ENCODE measurements at regions not wholly inside any gene's neighbourhood (a gene's known extent, or its start where the extent isn't known, plus 50 kb on each side); places are given as distances from the start of the nearest gene placed in this dataset.
"Not testable (repeated sequence)": the region's sequence is repeated elsewhere in the genome, so short reads cannot be mapped to it uniquely, and the experiment has no call there.

DNA sequence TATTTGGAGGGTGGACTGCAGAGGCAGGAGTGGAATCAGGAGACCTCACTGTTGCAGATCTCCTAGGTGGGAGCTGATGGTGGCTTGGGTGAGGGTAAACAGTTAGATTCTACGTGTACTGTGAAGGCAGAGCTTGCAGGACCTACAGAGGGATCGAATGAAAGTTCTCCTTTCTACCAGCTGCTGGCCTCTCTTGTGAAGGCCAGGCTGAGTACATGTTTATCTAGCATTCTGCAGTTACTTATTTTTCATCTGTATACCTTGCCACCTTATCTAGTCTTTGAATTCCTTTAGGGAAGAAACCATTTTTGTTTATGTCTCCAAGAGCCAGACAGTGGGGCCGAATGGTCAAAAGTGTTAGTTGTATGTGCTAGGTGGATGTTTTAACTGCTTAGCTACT is 57.6 kb downstream of the PTTG1 start:
- DNase-seq (ENCODE audit: low read depth in 3 of 3, low spot score in 2 of 3) = no peak

DNA sequence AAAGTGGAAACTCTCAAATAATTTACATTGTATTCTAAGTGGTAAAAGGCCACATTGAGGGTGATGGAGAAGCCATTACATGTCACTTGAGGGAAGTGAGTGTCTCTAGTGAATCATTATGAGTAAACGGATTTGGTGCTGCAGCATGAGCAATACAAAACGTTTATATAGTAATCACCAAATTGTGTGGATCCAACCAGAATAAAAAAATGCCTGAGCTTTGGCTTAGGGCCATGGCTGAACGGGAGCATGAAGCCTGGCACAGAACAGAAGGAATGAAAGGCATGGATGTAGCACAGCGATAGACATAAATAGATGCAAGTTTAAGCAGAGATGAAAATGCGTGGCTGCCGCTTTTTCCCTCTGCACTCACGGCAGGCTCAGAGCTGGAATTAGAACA is 58.3 kb downstream of the PTTG1 start:
- no peak for DNase-seq (ENCODE audit: low read depth in 3 of 3, low spot score in 2 of 3)

DNA sequence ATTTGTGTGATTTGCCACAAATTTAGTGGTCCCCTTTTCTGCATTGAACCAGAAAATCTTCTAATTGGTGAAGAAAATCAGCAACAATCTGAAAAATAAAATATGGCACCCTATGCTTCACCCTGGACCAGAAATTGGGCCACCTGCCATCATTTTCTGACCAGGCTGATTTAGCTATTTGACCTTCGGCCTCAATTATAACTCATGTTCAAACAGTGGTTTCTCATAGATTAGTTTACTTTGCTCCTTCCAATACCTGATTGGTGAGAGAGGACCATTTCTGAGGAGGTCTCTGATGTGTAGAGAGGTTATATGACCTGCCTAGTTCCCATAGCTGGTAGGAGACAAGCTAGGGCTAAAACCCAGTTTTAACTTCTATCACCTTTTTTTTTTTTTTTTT is 59.0 kb downstream of the PTTG1 start:
- DNase-seq (ENCODE audit: low read depth in 3 of 3, low spot score in 2 of 3) = no peak

DNA sequence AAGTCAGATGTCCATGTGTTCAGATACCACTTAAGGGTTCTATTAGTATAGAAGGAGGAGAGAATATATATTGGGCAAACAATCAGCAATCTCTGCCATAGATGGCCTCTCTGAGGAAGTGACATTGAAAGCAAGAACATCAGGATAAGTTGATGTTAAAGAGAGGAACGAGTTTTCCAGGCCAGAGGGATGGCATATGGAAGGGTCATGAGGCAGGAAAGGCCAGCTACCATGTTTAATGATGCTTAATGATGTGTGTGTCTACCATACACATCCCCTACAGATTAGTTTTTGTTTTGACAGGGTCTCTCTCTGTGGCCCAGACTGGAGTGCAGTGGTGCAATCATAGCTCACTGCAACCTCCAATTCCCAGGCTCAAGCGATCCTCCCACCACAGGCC is 63.0 kb downstream of the PTTG1 start:
- no peak for DNase-seq (ENCODE audit: low read depth in 3 of 3, low spot score in 2 of 3)

DNA sequence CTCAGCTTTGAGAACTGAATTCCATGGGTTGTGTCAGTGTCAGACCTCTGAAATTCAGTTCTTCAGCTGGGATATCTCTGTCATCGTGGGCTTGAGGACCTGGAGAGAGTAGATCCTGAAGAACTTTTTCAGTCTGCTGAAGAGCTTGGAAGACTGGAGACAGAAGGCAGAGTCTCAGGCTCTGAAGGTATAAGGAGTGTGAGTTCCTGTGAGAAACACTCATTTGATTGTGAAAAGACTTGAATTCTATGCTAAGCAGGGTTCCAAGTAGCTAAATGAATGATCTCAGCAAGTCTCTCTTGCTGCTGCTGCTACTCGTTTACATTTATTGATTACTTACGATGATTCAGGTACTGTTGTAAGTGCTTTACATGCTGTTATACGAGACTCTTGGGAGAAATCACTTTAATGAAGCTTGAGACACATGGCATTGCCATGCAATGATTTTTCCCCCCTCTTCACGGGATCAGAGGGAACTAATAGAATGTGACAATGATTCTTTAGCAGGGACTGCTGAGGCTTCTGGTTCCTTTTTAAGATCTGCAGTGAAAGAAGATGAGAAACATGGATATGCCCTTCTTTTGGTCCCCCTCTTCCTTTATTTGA is 63.8 kb downstream of the PTTG1 start:
- DNase-seq (ENCODE audit: low read depth in 3 of 3, low spot score in 2 of 3) = no peak

DNA sequence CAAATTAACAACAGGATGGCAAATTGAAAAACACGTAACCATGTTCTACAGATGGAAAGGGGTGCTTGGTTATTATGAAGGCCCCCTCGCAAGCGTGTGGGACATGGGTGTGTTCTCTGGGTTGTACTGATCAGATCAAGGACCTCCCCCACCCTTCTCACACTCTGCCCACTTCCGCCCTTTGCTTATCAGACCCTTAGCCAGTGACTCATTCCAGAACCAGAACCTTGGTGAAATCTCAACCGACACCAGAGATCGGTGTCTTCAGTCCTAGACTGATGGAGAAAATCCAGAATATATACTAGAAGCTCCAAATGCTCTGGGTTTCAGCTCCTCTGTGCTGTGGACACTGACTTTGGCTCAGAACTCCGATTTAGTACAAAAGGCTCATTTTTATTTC is 64.9 kb downstream of the PTTG1 start:
- no peak for DNase-seq (ENCODE audit: low read depth in 3 of 3, low spot score in 2 of 3)

DNA sequence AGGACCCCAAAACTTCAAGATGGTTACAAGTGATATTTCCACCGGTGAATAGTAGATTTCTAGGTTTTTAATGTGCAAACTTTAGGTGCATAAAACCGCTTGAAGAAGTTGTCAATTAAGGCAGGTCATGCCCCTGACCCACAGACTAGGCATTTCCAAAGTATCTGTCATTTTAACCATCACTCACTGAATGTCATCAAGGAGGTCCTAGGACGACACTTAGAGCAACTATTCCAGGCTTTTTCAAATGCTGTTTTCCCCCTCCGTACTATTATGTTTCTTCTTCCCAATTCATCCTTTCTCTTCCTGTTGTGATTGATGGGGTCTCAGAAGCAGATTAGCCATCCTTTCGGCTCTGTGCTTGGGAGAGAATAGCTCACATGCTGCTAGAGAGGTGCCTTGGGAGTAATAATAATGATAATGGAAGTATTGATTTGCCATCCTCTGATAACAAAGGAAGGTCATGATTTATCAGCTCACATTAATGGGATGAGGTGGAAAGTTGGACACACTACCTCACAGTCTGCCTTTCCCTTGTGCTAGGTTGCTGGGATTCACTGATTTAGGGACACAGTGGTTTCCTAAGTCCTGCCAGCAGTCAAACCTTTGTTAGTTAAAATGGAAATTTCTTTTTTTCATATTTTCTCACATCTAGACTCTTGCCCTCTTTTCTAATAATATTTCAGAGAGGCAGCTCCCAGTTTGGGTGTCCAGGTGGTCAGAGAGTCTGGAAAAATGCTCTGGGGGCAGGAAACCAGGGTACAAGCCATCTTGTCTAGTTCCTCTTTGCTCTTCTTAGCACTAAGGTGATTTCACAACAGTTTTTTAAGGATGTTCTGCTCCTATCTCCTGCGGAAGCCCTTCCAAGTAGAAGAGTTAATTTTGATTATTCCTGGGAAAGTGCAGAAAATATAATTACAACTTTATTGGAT is 67.0 kb downstream of the PTTG1 start:
- no peak for DNase-seq (ENCODE audit: low read depth in 3 of 3, low spot score in 2 of 3)

DNA sequence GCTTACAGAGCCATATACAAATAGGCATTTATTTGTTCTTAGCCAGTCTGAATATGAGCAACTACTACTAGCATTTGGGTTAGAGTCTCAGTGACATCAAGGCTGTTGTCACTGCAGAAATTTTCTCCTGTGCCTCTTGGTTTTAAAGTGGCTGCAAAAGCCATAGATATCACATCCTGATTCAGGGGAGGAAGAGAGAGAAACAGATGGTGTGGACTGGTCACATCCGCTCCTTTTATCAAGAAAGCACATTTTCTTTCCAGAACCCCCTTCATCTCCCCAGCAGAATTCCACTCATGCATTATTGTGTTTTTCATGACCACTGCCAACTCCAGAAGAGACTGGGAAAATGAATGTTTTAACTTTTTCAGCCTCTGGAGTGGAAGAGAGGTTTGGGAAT is 69.8 kb downstream of the PTTG1 start:
- DNase-seq (ENCODE audit: low read depth in 3 of 3, low spot score in 2 of 3) = no peak

DNA sequence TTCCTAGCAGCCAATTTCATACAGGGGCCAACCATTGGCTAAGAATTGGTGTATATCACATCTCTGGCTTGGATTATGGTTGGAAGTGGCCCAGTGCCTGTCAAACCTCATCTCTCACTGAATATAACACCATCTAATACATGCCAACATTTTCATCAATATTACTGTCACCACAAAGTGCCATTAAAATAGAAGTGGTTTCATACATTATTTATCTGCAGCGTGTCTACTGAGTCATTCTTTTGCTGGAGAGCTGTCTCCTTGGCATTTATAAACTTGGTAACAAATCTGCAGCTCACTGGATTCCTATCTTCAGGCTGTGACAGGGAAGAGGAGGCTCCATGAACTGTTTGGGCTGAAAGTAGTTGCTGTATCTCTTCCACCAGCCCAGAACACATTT is 70.9 kb downstream of the PTTG1 start:
- no peak for DNase-seq (ENCODE audit: low read depth in 3 of 3, low spot score in 2 of 3)

DNA sequence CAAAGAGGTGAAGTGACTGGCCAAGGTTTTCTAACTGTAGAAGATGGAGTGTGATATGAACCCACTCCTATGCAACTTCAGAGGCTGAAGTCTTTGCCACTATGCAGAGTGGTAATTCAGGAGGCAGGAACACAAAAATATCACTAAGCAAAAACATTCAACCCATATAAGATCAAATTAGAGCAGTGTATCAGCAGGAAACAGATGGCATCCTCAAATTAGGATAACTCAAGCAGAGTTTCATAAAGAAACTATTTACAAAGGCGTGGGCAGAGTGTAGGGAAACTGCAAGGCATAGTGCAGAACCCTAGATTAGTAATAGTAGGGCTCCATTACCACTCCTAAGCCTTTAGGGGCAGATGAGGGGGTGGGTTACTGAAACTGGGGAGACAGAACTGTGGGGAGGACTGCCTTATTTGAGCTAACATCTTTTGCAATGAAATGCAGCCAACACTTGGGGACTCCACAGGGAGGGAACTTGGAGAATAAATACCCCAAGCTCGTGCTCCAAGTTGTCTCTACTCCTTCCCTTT is 72.2 kb downstream of the PTTG1 start:
- DNase-seq (ENCODE audit: low read depth in 3 of 3, low spot score in 2 of 3) = no peak

DNA sequence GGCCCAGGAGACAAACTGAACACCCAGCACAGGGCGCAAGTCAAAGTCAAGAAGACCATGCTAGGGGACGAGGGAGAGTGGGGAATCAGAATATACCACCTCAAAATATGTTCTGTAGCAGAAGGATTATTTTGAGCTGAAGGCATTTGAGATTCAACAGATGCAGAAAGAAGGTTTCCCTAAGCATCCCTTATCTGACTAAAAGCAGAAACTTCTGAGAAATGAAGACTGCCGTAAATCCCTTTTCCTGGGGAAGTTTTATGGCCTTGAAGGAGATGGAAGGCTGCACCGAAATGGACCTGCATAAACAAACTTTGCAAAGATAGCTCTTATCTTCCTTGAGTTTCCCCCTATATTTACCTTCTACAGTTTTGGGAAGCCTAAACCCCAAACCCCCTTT is 72.8 kb downstream of the PTTG1 start:
- no peak for DNase-seq (ENCODE audit: low read depth in 3 of 3, low spot score in 2 of 3)

DNA sequence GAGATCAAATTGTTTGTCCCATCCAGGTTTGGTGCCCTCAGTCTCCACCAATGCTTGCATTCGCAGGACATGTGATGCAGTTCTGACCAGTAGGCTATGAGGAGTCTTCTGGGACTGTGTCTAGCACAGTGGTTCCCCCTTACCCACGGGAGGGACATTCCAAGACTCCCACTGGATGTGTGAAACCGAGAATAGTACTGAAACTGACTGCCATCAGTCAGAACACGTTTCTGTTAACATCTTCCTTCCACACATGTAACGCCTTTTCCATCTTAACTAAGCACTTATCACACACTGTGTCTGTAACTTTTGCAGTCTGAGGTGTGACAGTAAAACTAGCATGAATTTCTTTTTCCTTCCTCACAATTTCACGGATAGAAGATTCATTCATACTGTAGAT is 74.7 kb downstream of the PTTG1 start:
- no peak for DNase-seq (ENCODE audit: low read depth in 3 of 3, low spot score in 2 of 3)

DNA sequence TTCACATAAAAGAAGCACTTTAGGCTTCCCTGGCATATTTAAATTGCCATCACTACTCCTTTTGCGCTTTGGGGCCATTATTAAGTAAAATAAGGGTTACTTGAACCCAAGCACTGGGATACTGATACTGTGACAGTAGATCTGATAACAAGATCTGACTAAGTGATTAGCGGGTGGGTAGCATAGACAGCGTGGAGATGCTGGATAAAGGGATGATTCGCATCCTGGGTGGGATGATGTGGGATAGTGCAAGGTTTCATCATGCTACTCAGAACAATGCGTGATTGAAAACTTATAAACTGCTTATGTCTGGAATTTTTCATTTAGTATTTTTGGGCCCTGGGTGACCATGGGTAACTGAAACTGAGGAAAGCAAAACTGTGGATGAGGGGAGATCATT is 75.1 kb downstream of the PTTG1 start:
- DNase-seq (ENCODE audit: low read depth in 3 of 3, low spot score in 2 of 3) = no peak

DNA sequence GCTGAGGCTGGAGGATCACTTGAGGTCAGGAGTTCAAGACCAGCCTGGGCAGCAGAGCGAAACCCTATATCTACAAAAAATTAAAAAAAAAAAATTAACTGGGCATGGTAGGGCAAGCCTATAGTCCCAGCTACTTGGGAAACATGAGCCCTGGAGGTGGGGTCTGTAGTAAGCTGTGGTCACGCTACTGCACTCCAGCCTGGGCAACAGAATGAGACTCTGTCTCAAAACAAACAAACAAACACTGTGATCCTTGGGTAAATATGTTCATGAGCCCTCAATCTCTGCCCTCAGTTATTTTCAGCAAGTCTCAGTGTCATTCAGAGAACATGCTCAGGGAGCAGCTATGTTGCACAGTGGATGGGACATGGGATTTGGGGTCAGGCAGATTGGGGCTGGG is 76.2 kb downstream of the PTTG1 start:
- DNase-seq (ENCODE audit: low read depth in 3 of 3, low spot score in 2 of 3) = no peak

DNA sequence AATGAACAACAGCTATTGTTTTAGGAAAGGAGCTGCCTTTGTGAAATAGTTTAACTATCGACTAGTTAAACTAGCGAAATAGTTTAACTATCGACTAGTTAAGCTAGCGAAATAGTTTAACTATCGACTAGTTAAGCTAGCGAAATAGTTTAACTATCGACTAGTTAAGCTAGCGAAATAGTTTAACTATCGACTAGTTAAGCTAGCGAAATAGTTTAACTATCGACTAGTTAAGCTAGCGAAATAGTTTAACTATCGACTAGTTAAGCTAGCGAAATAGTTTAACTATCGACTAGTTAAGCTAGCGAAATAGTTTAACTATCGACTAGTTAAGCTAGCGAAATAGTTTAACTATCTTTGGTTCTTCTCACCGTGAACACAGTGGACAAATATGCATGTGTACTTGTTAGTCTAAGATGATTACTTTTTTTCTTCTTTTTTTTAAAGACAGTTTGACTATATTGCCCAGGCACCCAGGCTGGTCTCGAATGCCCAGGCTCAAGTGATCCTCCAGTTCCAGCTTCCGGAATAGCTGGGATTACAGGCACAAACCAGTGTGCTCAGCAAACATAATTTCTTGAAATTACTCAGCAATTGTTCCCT is 76.9 kb downstream of the PTTG1 start:
- not testable (repeated sequence) for DNase-seq (ENCODE audit: low read depth in 3 of 3, low spot score in 2 of 3)

DNA sequence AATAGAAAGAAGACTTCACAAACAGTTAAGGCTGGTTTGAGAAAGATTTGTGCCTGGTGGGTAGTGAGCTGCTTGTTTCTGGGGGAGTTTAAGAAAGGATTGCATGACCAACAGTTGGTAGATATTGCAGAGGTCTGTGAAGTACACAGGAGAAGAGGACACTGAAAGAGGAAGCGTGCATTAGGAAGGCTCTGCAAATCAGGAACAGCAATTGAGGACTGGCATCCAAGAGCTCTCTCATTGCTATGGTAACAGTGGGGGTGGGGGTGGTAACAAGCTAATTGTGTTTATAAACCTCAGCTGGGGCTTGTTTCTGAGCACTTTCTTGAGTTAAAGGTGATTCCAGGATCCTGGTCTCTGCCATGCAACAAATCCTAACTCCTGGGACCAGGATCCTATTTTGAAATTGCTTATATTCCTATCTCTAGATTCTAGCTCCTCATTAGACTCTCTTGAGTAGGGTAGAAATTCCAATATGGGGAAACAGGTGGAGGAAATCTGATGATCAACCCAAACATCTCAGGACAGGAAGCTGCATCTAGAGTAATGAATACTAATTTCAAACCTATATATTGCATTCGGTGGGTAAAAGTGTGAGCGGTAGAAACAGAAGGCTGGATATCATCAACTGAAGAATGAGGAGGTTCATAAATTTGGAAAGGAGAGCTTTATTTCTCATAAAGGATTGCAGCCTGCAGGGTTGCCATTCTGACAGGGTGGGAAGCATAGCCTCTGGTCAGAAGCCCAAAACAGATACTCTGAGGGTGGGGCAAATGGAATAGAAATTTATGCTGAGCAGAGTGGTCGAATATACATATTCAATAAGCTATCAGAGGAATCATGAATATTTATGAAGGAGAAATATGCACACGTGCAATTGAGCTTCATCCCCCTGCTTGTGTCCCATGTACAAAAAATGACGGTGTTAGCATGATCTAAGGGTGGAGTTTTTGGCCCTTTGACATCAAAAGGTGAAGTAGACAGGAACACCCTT is 79.4 kb downstream of the PTTG1 start:
- no peak for DNase-seq (ENCODE audit: low read depth in 3 of 3, low spot score in 2 of 3)

DNA sequence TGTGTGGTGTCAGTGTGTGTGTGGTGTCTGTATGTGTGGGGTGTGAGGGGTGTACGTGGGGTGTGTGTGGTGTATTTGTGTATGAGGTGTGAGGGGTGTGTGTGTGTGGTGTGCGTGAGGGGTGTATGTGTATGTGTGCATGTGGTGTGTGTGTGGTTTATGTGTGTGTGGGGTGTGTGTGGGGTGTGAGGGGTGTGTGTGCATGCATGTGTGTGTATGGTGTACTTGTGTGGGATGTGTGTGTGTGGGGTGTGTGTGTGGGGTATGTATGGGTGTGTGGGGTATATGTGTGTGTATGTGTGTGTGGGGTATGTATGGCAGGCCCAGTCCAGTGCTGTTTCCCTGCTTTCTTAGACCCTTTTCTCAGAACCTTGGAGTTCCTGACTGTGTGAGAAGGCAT is 83.3 kb downstream of the PTTG1 start:
- DNase-seq (ENCODE audit: low read depth in 3 of 3, low spot score in 2 of 3) = no peak

DNA sequence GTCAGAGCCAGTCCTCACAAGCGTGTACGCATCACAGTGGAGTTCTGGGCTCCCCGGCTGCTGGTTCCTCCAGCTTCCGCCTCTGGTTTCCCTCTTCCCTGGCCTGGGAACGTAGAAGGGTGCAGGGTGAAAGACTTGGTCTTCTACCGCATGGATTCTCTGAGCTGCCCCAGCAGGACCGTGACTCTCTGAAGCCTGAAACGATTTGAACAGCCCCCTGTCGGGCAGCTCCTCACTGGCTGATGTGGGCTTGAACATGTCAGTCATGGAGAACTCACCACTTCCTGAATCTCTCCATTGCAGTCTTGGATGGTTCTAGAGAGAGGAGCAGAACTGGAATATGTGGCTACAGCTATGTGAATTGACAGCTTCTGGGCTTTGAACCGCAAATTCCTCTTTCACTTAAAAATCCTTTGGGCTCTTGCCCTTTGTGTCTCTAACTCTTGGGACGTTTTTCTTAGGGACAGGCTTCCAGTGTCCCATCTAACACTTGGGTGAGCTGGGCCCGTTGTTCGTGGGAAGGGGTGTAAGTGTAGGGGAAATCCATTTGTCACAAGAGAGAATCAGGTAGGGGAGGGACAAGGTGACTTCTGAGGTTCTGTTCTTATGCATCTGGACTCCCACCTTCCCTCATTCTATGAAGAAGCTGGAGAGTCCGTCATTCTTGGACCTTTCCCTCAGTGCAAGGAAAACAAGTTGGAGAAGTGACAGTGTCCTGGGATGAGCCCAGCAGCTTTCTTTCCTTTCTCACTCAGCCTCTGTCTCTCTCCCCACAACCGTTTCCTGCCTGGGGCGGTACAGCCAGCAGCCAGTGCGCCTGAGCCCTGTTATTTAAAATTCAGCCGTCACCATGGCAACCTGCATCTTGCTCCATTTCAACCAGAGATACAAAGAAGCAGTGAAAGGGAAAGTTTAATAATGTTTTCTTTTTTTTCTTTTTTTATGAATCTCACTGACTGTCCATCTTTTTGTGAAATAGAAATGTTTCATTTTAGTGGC is 84.7 kb downstream of the PTTG1 start:
- no peak for DNase-seq (ENCODE audit: low read depth in 3 of 3, low spot score in 2 of 3)

DNA sequence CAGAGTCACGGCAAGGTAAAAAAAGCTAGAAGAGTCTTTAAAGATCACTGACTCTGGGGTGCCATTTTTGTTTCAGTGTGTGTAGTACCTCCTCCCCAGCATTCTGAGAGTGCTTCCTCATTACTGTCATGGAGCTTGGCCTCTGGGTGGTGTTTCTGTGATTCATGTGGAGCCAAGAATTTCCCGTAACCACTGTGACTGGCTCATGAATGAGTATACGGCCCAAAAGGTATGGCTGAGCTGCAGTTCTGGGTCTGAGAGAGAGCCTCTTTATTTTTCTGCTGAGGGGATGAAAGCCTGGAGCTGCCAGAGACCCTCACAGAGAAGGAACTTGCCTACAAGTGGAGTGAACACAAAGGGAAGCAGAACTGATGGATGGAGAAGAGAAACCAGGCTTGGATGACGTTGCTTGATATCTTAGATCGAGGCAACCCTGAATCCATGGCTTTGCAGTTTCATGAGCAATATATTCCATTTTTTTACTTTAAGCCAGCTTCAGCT is 85.6 kb downstream of the PTTG1 start:
- DNase-seq (ENCODE audit: low read depth in 3 of 3, low spot score in 2 of 3) = no peak
